ENCODE measurements at regions not wholly inside any gene's neighbourhood (a gene's known extent, or its start where the extent isn't known, plus 50 kb on each side); places are given as distances from the start of the nearest gene placed in this dataset.

DNA sequence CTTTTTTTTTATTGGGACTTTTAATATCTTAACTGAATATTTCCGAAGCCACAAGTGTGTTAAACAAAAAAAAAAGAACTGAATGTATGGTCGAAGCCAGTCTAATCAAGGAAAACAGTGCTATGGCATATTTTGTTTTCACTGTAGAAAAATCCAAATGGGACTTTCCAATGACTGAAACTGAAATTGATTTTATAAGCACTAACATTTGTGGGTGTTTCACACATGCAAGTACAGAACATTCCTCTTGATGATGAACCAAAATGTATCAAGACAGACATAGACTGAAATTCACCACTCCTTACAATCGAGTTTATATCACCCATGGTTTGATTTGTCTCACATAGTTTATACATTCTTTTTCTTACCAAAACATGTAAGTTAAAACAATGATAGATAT is 1026.8 kb downstream of the CDH18 start:
- no peak overlapping the region for H3K4me2 ChIP-seq (ENCODE audit: low read length)
- no peaks in the 10 kb centered on the region for H3K9me3 ChIP-seq (ENCODE audit: control insufficient read depth, low read length)

DNA sequence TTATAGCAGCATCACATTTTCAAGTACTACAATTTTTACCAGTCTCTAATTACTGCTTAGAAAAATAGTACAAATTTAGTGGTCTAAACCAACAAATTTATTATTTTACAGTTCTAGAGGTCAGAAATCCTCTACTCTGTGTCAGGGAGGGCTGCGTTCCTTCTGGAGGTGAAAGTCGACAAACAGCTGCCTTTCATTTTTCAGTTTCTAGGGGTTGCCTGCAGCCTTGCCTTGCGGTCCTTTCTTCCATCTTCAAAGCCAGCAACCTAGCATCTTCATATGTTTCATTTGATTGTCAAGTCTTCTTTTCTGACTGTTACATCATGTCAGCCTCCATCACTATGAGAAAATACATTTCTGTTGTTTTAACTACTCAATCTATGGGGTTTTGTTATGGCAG is 1022.1 kb downstream of the CDH18 start:
- H3K4me3 ChIP-seq (ENCODE audit: low read depth, low read length), result no peak overlapping the region
- no peak overlapping the region for H3K27ac ChIP-seq
- no peaks in the 10 kb centered on the region for H3K27me3 ChIP-seq (ENCODE audit: control insufficient read depth, insufficient read depth, low read length)
- no peak overlapping the region for H3K4me2 ChIP-seq (ENCODE audit: low read length)
- H3K4me1 ChIP-seq, result no peaks in the 10 kb centered on the region
- no peaks in the 10 kb centered on the region for H3K9me3 ChIP-seq (ENCODE audit: control insufficient read depth, low read length)
- TF ChIP-seq, protein P1, sequence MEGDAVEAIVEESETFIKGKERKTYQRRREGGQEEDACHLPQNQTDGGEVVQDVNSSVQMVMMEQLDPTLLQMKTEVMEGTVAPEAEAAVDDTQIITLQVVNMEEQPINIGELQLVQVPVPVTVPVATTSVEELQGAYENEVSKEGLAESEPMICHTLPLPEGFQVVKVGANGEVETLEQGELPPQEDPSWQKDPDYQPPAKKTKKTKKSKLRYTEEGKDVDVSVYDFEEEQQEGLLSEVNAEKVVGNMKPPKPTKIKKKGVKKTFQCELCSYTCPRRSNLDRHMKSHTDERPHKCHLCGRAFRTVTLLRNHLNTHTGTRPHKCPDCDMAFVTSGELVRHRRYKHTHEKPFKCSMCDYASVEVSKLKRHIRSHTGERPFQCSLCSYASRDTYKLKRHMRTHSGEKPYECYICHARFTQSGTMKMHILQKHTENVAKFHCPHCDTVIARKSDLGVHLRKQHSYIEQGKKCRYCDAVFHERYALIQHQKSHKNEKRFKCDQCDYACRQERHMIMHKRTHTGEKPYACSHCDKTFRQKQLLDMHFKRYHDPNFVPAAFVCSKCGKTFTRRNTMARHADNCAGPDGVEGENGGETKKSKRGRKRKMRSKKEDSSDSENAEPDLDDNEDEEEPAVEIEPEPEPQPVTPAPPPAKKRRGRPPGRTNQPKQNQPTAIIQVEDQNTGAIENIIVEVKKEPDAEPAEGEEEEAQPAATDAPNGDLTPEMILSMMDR (IDR thresholded peaks at IDR 0.05), result no peak
- H3K9ac ChIP-seq, result no peak overlapping the region
- H3K79me2 ChIP-seq, result no peaks in the 10 kb centered on the region
- no peak overlapping the region for H2AFZ ChIP-seq
- H3K36me3 ChIP-seq (ENCODE audit: control insufficient read depth, insufficient read depth, low read length), result no peaks in the 10 kb centered on the region

More for the DNA sequence above, 1026.8 kb downstream of the CDH18 start:
- TF ChIP-seq, protein P1 (IDR thresholded peaks at IDR 0.05), result no peak
- H3K36me3 ChIP-seq (ENCODE audit: control insufficient read depth, insufficient read depth, low read length), result no peaks in the 10 kb centered on the region
- H3K4me1 ChIP-seq, result no peaks in the 10 kb centered on the region
- no peak overlapping the region for H3K27ac ChIP-seq
- H3K4me3 ChIP-seq (ENCODE audit: low read depth, low read length), result no peak overlapping the region
- no peak overlapping the region for H3K9ac ChIP-seq
- H2AFZ ChIP-seq, result no peak overlapping the region
- no peaks in the 10 kb centered on the region for H3K79me2 ChIP-seq
- no peaks in the 10 kb centered on the region for H3K27me3 ChIP-seq (ENCODE audit: control insufficient read depth, insufficient read depth, low read length)

DNA sequence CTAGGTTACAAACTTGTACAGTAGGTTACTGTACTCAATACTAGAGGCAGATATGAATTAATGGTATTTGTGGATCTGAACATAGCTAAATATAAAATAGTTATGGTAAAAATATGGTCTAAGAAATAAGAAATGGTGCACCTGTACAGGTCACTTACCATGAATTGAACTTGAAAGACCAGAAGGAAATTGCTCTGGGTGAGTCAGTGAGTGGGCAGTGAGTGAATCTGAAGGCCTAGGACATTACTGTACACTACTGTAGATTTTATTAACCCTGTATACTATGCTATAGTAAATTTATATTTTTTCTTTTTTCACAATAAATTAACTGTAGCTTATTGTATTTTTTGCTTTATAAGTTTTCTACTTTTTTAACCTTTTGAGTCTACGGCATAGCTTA is 1020.4 kb downstream of the CDH18 start:
- TF ChIP-seq, protein P1 (IDR thresholded peaks at IDR 0.05), result no peak
- Histone ChIP-seq H3K79me2 (no peaks in the 10 kb centered on the region), H3K36me3 (ENCODE audit: control insufficient read depth, insufficient read depth, low read length) (no peaks in the 10 kb centered on the region), H3K27me3 (ENCODE audit: control insufficient read depth, insufficient read depth, low read length) (no peaks in the 10 kb centered on the region), H3K9me3 (ENCODE audit: control insufficient read depth, low read length) (no peaks in the 10 kb centered on the region), H3K9ac (no peak overlapping the region), H3K4me2 (ENCODE audit: low read length) (no peak overlapping the region), H3K4me3 (ENCODE audit: low read depth, low read length) (no peak overlapping the region), H3K4me1 (no peaks in the 10 kb centered on the region), H2AFZ (no peak overlapping the region), H3K27ac (no peak overlapping the region)

DNA sequence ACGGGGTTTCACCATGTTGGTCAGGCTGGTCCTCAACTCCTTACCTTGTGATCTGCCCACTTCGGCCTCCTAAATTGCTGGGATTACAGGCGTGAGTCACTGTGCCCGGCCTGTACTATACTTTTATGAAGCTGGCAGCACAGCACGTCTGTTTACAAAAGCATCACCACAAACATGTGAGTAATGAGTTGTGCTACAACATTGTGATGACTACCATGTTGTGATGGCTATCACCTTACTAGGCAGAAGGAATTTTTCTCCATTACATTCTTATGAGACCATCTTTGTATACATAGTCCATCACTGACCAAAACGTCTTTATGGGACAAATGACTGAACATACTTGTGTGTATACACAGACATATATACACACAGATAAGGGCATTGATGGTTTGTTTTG is 1019.0 kb downstream of the CDH18 start:
- H3K36me3 ChIP-seq (ENCODE audit: control insufficient read depth, insufficient read depth, low read length), result no peaks in the 10 kb centered on the region
- no peak overlapping the region for H2AFZ ChIP-seq
- no peaks in the 10 kb centered on the region for H3K27me3 ChIP-seq (ENCODE audit: control insufficient read depth, insufficient read depth, low read length)
- H3K27ac ChIP-seq, result no peak overlapping the region
- H3K4me1 ChIP-seq, result no peaks in the 10 kb centered on the region
- H3K79me2 ChIP-seq, result no peaks in the 10 kb centered on the region
- TF ChIP-seq, protein P1 (IDR thresholded peaks at IDR 0.05), result no peak
- no peaks in the 10 kb centered on the region for H3K9me3 ChIP-seq (ENCODE audit: control insufficient read depth, low read length)
- no peak overlapping the region for H3K4me3 ChIP-seq (ENCODE audit: low read depth, low read length)
- H3K4me2 ChIP-seq (ENCODE audit: low read length), result no peak overlapping the region
- H3K9ac ChIP-seq, result no peak overlapping the region

DNA sequence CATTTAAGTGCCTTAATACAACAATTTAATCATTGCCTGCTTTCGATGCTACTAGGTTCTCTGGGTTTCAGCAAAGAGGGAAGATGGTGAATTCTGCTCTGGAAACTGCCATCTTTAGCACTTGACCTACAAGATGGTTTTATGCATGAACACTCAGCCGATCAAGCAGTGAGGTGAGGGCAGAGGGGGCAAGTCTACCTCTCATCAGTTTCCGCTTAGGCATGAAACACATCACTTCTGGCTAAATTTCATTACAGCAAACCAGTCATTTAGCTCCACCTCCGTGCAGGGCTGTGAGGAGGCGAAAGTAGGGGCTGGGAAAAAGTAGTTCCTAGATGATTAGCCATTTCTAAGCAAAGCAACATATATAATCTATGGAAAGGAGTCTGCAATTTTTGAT is 1018.0 kb downstream of the CDH18 start:
- Histone ChIP-seq H3K9ac (no peak overlapping the region), H3K36me3 (ENCODE audit: control insufficient read depth, insufficient read depth, low read length) (no peaks in the 10 kb centered on the region), H3K4me3 (ENCODE audit: low read depth, low read length) (no peak overlapping the region), H2AFZ (no peak overlapping the region), H3K27ac (no peak overlapping the region), H3K4me2 (ENCODE audit: low read length) (no peak overlapping the region), H3K4me1 (no peaks in the 10 kb centered on the region), H3K9me3 (ENCODE audit: control insufficient read depth, low read length) (no peaks in the 10 kb centered on the region), H3K27me3 (ENCODE audit: control insufficient read depth, insufficient read depth, low read length) (no peaks in the 10 kb centered on the region), H3K79me2 (no peaks in the 10 kb centered on the region)
- TF ChIP-seq, protein P1 (IDR thresholded peaks at IDR 0.05), result no peak
